CD4-positive, alpha-beta T cell (primary cell): ENCODE measurements at regions not wholly inside any gene's neighbourhood (a gene's known extent, or its start where the extent isn't known, plus 50 kb on each side); places are given as distances from the start of the nearest gene placed in this dataset.

Experiments used
- ATAC-seq: fragments of 200-7000 bp; cut with Tn5 transposase; one replicate; pipeline ENCODE4 v1.10.0; 2022; ENCODE audit warnings: mild to moderate bottlenecking; ENCODE audit not compliant: poor library complexity
- CTCF ChIA-PET: fragments of 350-600 bp; sonication (Branson Sonifier 250); formaldehyde crosslinking; loops from one replicate; lab custom pipeline; 2021; ENCODE audit warnings: antibody characterized with exemption, inconsistent platforms; lab: Charles Lee
- POLR2A ChIA-PET: fragments of 350-600 bp; sonication (Branson Sonifier 250); formaldehyde crosslinking; loops from one replicate; lab custom pipeline; 2021; ENCODE audit warnings: antibody characterized with exemption, inconsistent platforms; lab: Charles Lee
- DNase-seq, 14 experiments: peaks; one replicate each; pipeline ENCODE4 v3.0.0-alpha.2; 2013 to 2020; ENCODE audit warnings: mixed read lengths in 2 of 14
- H3K27ac ChIP-seq, 2 donors: one replicate each; pipeline versions ENCODE4 v1.5.1 to v1.7.0; 2013; ENCODE audit warnings: low read length in 2 of 2, low read depth in 1 of 2, mild to moderate bottlenecking in 1 of 2
- H3K27me3 ChIP-seq, 2 experiments: 1 replicate in 1 of 2; 2 replicates in 1 of 2; pipeline versions ENCODE4 v1.6.1 to v1.7.0; 2013; ENCODE audit warnings: low read length in 2 of 2, control low read depth in 1 of 2, mild to moderate bottlenecking in 1 of 2, moderate library complexity in 1 of 2; ENCODE audit not compliant: insufficient read depth in 2 of 2, control insufficient read depth in 1 of 2
- H3K36me3 ChIP-seq: one replicate; pipeline ENCODE4 v1.6.1; 2013; ENCODE audit warnings: low read length, control low read depth; ENCODE audit not compliant: insufficient read depth
- H3K4me1 ChIP-seq: one replicate; pipeline ENCODE4 v1.6.1; 2013; ENCODE audit warnings: low read length, control low read depth; ENCODE audit not compliant: insufficient read depth
- H3K4me3 ChIP-seq: one replicate; pipeline ENCODE4 v1.5.1; 2013; ENCODE audit warnings: mild to moderate bottlenecking, low read length, moderate library complexity
- H3K9me3 ChIP-seq, 2 experiments: 1 replicate in 1 of 2; 2 replicates in 1 of 2; pipeline versions ENCODE4 v1.6.1 to v1.7.0; 2013; ENCODE audit warnings: low read length in 2 of 2, mild to moderate bottlenecking in 2 of 2, control low read depth in 1 of 2, moderate library complexity in 1 of 2; ENCODE audit not compliant: control insufficient read depth in 1 of 2, insufficient read depth in 1 of 2
- H3K27ac Mint-ChIP-seq: one replicate; pipeline ENCODE4 v1.8.0; 2020; ENCODE audit warnings: mixed read lengths
- H3K27me3 Mint-ChIP-seq: one replicate; pipeline ENCODE4 v1.8.0; 2021; ENCODE audit warnings: mixed read lengths
- H3K36me3 Mint-ChIP-seq: one replicate; pipeline ENCODE4 v1.8.0; 2021; ENCODE audit warnings: low read depth, mixed read lengths
- H3K4me1 Mint-ChIP-seq: one replicate; pipeline ENCODE4 v1.8.0; 2021; ENCODE audit warnings: low read depth, mixed read lengths
- H3K4me3 Mint-ChIP-seq: one replicate; pipeline ENCODE4 v1.8.0; 2020; ENCODE audit warnings: mild to moderate bottlenecking, mixed read lengths
- H3K9me3 Mint-ChIP-seq: one replicate; pipeline ENCODE4 v1.8.0; 2020; ENCODE audit warnings: mixed read lengths
- CTCF ChIP-seq: fragments of 200-600 bp; IDR thresholded peaks from one replicate; pipeline ENCODE4 v1.8.0; 2022; ENCODE audit warnings: antibody characterized with exemption, mild to moderate bottlenecking
- intact Hi-C, 2 experiments: fragments of 100-400 bp; cut with DNase I in 1 of 2; cut with micrococcal nuclease in 1 of 2; formaldehyde crosslinking; loops; one replicate each; pipeline versions ENCODE4 v1.15.1 to v1.9.0; 2023 to 2025; cut with DNase I, micrococcal nuclease

GRCh38 chr6:141989706-141989959 is 143.1 kb upstream of the GJE1 start:
- H3K4me1 ChIP-seq: no peaks in the 10 kb centered on the region
- intact Hi-C loops: no loop called here
- peaks cover 6% of the 10 kb centered on the region for H3K9me3 Mint-ChIP-seq
- no peaks in the 10 kb centered on the region for H3K9me3 ChIP-seq
- no peak overlapping the region for H3K4me3 Mint-ChIP-seq
- ChIA-PET POLR2A (no interaction called here), CTCF (interaction anchor here (1.1 kb wide), 1 partner anchor 15 kb away, joined by 3 read pairs; no protein-coding TSS in a partner anchor)
- peaks cover 0 to 3% of the 10 kb centered on the region in 2 experiments for H3K27me3 ChIP-seq
- DNase-seq: no peak
- no peak overlapping the region for H3K27ac Mint-ChIP-seq
- no peaks in the 10 kb centered on the region for H3K36me3 Mint-ChIP-seq
- TF ChIP-seq CTCF: no peak
- no peak overlapping the region for H3K4me3 ChIP-seq
- ATAC-seq: no peak
- no peak overlapping the region for H3K27ac ChIP-seq
- no peaks in the 10 kb centered on the region for H3K4me1 Mint-ChIP-seq
- H3K27me3 Mint-ChIP-seq: peaks cover 7% of the 10 kb centered on the region
- H3K36me3 ChIP-seq: no peaks in the 10 kb centered on the region

GRCh38 chr6:141988954-141989705 is 143.6 kb upstream of the GJE1 start:
- no peak overlapping the region for H3K27ac ChIP-seq
- Mint-ChIP-seq H3K27me3 (peaks cover 7% of the 10 kb centered on the region), H3K36me3 (no peaks in the 10 kb centered on the region), H3K4me1 (no peaks in the 10 kb centered on the region), H3K27ac (no peak overlapping the region), H3K4me3 (no peak overlapping the region), H3K9me3 (peaks cover 4% of the 10 kb centered on the region)
- ATAC-seq (no peak), DNase-seq (peak in 6 of 14 experiments; percentile 1 to 51 (median 26))
- ChIA-PET CTCF (interaction anchor here (1.1 kb wide), 1 partner anchor 16 kb away, joined by 3 read pairs; no protein-coding TSS in a partner anchor), POLR2A (no interaction called here)
- H3K9me3 ChIP-seq: no peaks in the 10 kb centered on the region
- peaks cover 0 to 3% of the 10 kb centered on the region in 2 experiments for H3K27me3 ChIP-seq
- peak; percentile 38 for TF ChIP-seq CTCF
- intact Hi-C loops: no loop called here
- no peaks in the 10 kb centered on the region for H3K36me3 ChIP-seq
- no peak overlapping the region for H3K4me3 ChIP-seq
- H3K4me1 ChIP-seq: no peaks in the 10 kb centered on the region

- no peak overlapping the region for H3K4me3 Mint-ChIP-seq
- peaks cover 6% of the 10 kb centered on the region for H3K27me3 Mint-ChIP-seq
- CTCF ChIA-PET: no interaction called here
- no peak overlapping the region for H3K27ac ChIP-seq
- no peaks in the 10 kb centered on the region for H3K9me3 Mint-ChIP-seq
- no peak overlapping the region for H3K4me3 ChIP-seq
- ATAC-seq (no peak), DNase-seq (no peak)
- H3K36me3 Mint-ChIP-seq: no peaks in the 10 kb centered on the region
- no peaks in the 10 kb centered on the region for H3K36me3 ChIP-seq
- no peaks in the 10 kb centered on the region for H3K9me3 ChIP-seq
- H3K27me3 ChIP-seq: peaks cover 0 to 3% of the 10 kb centered on the region in 2 experiments
- no peak overlapping the region for H3K27ac Mint-ChIP-seq
- POLR2A ChIA-PET: no interaction called here
- H3K4me1 Mint-ChIP-seq: no peaks in the 10 kb centered on the region
- no peaks in the 10 kb centered on the region for H3K4me1 ChIP-seq
- intact Hi-C loops: no loop called here
- no peak for TF ChIP-seq CTCF
These were observed 144.4 kb upstream of the GJE1 start for GRCh38 chr6:141988327-141988726.
